Stimulated activated CD4-positive, alpha-beta T cell treated with anti-CD3 and anti-CD28 coated beads, Interleukin-2, amount 100 ng/mL, for 48 hours (primary cell): ENCODE measurements at regions not wholly inside any gene's neighbourhood (a gene's known extent, or its start where the extent isn't known, plus 50 kb on each side); places are given as distances from the start of the nearest gene placed in this dataset.

Source experiments
- DNase-seq, 2 donors: peaks; one replicate each; pipeline ENCODE4 v3.0.0-alpha.2; 2020

DNA sequence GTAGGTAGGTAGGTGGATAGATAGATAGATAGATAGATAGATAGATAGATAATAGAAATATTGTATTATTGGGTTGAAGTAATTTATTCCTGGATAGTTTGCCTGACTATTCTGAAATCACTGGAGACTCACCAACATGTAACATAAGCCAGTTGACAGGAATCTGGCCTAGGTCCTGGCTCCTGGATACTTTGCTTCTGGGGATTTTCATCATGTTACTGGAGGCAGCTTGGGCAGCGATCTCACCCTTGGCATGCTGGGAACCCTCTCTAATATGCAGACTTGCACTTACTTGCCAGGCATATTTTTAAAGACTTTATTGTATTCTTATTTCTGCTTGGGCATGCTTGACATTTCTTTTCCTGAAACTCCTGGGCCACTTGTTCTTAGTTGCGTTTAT, 709.1 kb upstream of the FZD8 start:
- DNase-seq = no peak

DNA sequence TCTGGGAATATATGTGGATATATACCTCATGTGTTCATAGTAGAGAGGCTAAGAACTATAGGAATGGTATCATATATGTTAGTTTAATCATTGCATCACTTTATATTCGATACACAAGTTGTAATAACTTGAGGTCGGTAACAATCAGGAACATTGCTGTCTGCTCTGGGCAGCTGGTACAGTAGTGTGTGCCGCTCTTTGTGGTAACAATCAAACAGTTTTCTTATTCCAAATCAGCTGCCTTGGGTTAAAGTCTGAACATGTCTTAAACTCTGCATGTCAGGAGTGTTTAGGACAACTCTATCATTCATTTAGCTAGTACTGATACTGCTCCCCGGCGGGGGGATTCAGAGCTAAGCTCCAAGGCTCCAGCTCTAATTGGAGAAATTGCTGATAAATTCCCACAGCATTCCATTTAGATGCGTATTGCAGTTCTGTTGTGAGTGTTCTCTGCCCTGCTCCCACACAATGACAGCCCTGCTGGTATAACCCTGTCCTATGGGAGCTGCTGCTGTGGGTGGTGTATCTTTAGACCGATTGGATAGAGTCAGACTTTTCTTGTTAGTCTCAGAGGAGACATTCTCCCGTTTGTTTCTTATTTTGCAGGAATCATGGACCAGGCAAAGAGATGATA, 707.5 kb upstream of the FZD8 start:
- no peak for DNase-seq

DNA sequence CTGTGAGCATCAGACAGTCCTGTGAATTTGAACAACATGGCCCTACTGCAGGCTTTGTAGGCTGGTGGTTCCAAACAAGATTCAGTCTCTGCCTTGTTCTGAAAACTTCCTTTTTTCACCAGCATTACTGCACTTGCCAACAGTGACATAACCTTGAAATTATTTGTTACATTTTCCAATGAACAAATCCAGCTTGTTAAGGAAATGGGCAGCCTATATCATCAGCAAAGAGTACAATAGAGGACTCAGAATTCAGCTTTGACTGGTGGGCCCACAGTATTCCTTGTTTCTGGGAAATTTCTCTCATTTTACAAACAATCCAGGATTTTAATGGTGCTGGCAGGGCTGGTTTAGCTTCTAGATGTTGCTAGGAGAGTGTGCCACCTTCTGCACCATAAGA, 703.7 kb upstream of the FZD8 start:
- DNase-seq = no peak

GRCh38 chr10:36345175-36345533, 703.1 kb upstream of the FZD8 start:
- DNase-seq = no peak

- no peak for DNase-seq
These were observed 702.4 kb upstream of the FZD8 start for GRCh38 chr10:36344240-36345174.

- DNase-seq = no peak
These were observed 700.7 kb upstream of the FZD8 start for GRCh38 chr10:36342781-36343180.

DNA sequence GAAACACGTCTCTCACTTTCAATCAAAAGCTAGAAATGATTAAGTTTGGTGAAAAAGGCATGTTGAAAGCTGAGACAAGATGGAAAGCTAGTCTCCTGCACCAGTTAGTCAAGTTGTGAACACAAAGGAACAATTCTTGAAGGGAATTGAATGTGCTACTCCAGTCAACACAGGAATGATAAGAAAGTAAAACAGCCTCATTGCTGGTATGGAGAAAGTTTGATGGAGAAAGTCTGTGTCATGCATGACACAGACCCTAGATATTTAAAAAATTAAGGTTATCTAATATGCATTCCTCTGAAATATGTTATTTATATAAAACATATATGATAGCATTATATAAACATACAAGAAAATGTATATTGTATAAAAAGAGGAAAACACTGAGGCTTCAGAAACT, 699.4 kb upstream of the FZD8 start:
- DNase-seq = no peak

GRCh38 chr10:36336315-36336714, 694.2 kb upstream of the FZD8 start:
- no peak for DNase-seq

DNA sequence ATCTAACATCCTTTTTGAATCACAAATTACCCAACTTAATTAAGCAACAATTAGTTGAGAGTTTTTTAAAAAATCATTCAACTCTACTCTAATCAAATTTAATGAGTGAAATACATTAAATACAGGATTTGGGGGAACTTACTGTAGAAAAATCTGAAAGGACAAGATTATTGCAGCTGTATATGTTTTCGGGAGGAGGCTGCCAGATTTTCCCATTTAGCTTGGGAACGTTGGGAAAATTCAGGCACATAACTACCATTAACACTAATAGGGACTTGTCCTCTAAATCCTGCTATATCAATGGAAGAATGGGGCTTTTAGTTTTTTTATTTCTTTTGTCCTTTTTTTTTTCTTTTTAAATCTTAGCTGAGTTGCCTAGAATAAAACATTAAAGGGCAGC, 691.4 kb upstream of the FZD8 start:
- no peak for DNase-seq

GRCh38 chr10:36332926-36333325, 690.8 kb upstream of the FZD8 start:
- no peak for DNase-seq

- DNase-seq = no peak
These were observed 689.0 kb upstream of the FZD8 start for GRCh38 chr10:36331121-36331520.

DNA sequence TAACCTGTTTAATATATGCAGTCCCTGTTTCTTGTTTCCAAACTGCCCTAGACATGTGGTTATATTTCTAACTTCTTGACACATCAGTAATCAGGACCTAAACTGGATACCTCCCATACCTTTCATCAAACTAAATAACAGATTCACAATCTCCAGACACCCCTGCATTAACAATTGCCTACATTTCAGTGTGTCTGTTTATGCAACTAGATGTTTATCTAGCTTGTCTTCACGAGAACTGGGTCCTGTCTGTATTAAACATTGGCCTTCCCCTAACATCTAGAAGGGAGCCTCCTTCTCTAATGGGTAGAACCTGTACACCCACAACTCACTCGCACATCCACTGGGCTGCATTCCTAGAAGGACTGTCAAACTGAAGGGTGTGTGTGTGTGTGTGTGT, 683.7 kb upstream of the FZD8 start:
- DNase-seq = no peak

DNA sequence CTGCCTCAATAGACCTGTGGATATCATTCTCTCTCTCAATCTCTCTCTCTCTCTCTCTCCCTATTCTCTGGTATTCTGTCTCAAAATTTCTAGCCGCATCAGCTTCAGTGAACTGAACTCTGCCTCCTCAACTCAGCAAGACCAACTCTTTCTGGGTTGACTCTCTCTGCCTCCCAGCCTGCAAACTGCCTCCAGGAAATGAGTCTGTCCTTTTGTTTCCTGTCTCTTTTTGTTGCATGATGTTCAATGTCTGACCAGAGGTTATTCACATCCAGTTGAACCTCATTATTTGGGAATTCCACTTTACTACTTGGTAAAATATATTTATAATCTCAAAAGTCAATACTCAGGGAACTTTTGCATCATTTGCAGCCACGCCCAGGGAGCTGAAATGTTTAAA, 682.7 kb upstream of the FZD8 start:
- DNase-seq = no peak

GRCh38 chr10:36313142-36313541, 671.0 kb upstream of the FZD8 start:
- no peak for DNase-seq

- no peak for DNase-seq
These were observed 661.8 kb upstream of the FZD8 start for GRCh38 chr10:36303896-36304295.

- DNase-seq = no peak
These were observed 660.0 kb upstream of the FZD8 start for GRCh38 chr10:36302086-36302485.

DNA sequence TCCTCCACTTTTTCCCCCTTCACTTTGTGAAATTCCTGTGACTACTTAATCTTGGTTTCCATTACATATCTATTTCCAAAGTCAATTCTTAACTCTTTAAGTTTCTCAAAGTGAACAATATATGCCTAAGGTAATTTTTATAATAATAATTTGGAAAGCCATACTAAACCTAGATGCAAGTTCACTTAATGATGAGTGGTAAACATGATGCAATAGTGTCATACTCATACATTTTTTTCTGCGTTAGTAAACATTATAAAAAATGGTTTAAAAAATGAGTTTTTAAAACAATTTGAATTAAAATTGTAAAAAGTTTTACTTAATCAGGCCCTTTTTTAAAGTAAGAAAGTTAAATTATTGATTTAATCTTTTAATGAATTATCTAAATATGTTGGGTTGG, 659.4 kb upstream of the FZD8 start:
- DNase-seq = no peak

DNA sequence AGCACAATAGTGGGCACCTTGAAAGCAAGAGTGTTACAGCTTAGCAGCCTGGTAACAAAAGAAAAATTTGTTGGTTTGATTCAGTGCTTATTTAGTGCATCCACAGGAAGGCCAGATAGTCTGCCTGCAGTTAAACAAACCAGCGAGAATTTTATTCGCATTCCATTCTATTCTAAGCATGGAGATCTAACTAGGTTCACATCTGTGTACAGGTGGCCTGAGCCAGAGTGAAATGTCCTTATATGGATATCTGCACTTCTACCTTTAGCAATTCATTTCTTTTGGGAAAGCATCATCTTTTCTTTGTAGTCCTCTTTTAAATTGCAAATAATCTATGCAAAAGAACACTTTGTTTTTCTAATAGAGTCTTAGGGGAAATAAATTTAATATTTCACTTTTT, 659.0 kb upstream of the FZD8 start:
- DNase-seq = no peak

GRCh38 chr10:36283827-36284226, 641.7 kb upstream of the FZD8 start:
- no peak for DNase-seq

GRCh38 chr10:36281831-36282331, 639.8 kb upstream of the FZD8 start:
- no peak for DNase-seq

DNA sequence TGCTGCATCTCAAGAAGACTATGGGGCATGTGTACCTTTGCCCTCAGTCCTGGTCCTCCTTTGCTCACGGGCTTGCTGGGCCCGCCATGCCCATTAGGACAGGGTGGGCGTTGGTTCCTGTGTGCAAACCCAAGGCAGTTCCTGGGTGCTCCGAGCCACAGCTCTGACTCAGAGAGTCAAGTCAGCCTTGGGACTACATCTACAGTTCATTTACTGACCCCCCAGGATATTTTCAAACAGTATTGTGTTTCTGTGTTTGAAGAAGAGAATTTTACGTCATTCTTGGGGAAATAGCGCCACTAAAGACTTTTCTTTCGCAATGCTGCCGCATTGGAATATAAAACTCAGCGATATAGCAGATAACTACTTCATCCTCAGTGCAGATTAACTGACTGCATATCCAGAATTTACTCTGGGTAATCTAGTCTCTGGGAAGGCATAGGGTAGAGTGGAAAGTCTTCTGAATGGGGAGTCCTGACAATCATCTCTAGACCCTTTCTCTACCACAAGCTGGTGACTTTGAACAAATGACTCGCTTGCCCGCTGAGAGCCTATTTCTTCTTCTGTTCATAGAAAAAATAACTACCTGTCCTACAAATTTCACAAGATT, 638.9 kb upstream of the FZD8 start:
- no peak for DNase-seq

DNA sequence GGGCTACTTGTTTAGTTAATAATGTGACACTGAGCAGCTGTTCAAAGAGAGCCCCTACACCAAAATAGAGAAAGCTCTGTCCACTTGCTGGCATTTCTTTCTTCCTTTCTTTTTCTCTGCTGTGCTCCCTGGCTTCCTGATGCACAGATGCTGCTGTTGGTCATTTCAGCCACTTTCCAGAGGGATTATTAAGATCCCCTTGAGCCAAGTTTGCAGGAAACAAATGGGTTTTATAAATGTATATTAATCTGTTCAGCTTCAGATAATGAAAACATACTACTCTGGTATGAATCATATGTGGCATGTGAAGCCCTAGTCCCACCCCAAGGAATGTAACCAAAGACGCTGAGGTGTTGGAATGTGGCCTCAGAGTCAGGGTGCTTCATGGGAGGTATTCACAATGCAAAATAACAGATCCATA, 638.2 kb upstream of the FZD8 start:
- DNase-seq = no peak

GRCh38 chr10:36278176-36278575, 636.1 kb upstream of the FZD8 start:
- no peak for DNase-seq

- no peak for DNase-seq
These were observed 635.4 kb upstream of the FZD8 start for GRCh38 chr10:36277459-36277858.
